ENCODE measurements at regions not wholly inside any gene's neighbourhood (a gene's known extent, or its start where the extent isn't known, plus 50 kb on each side); places are given as distances from the start of the nearest gene placed in this dataset.

DNA sequence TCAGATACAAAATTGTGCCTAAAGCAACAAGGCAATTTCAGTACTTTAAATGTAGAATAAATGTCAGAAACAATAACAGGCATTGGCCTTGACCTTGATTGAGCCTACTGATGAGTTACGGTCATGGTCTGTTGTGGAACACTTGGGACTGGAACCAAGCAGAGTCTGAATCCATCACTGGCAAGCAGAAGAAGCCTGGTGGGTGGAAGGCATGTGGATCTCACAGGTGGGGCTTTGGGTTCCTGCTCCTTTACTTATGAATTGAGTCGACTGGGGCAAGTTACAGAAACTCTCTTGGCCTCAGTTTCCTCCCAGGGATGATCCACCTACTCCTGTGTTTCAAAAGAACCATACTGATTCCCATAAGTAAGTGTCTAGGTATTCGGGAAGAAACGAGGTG is 102.3 kb downstream of the KCNF1 start:
- no peak for TF ChIP-seq POLR2A (IDR thresholded peaks at IDR 0.05)
- TF ChIP-seq CTCF (IDR thresholded peaks at IDR 0.05), result no peak

Data from heart left ventricle (tissue), 13 donors.